Activated naive CD8-positive, alpha-beta T cell treated with anti-CD3 and anti-CD28 coated beads for 36 hours (primary cell): ENCODE measurements at regions not wholly inside any gene's neighbourhood (a gene's known extent, or its start where the extent isn't known, plus 50 kb on each side); places are given as distances from the start of the nearest gene placed in this dataset.

Source experiments
- DNase-seq: peaks from one replicate; pipeline ENCODE4 v3.0.0; 2021
- H3K27ac Mint-ChIP-seq: one replicate; pipeline ENCODE4 v1.8.0; 2022; ENCODE audit warnings: mild to moderate bottlenecking, moderate library complexity, mixed read lengths
- H3K27me3 Mint-ChIP-seq: one replicate; pipeline ENCODE4 v1.8.0; 2022; ENCODE audit warnings: mild to moderate bottlenecking, mixed read lengths
- H3K36me3 Mint-ChIP-seq: one replicate; pipeline ENCODE4 v1.8.0; 2021; ENCODE audit warnings: mild to moderate bottlenecking, mixed read lengths
- H3K4me1 Mint-ChIP-seq: one replicate; pipeline ENCODE4 v1.8.0; 2021; ENCODE audit warnings: mixed read lengths
- H3K4me3 Mint-ChIP-seq: one replicate; pipeline ENCODE4 v1.8.0; 2022; ENCODE audit warnings: mild to moderate bottlenecking, moderate library complexity, mixed read lengths
- H3K9me3 Mint-ChIP-seq: one replicate; pipeline ENCODE4 v1.8.0; 2022; ENCODE audit warnings: mixed read lengths

GRCh38 chr1:10848109-10848684 is 51.8 kb upstream of the CASZ1 start:
- Mint-ChIP-seq H3K27ac (no peak overlapping the region), H3K4me3 (no peak overlapping the region), H3K4me1 (no peaks in the 10 kb centered on the region), H3K27me3 (peaks cover 4% of the 10 kb centered on the region), H3K36me3 (no peaks in the 10 kb centered on the region), H3K9me3 (peaks cover 5% of the 10 kb centered on the region)
- DNase-seq = no peak

GRCh38 chr1:10850026-10850425 is 53.6 kb upstream of the CASZ1 start:
- Mint-ChIP-seq H3K4me1 (no peaks in the 10 kb centered on the region), H3K27ac (no peak overlapping the region), H3K27me3 (no peaks in the 10 kb centered on the region)

GRCh38 chr1:10851024-10852013 is 54.9 kb upstream of the CASZ1 start:
- no peaks in the 10 kb centered on the region for H3K4me1 Mint-ChIP-seq

More at GRCh38 chr1:10850026-10850425, 53.6 kb upstream of the CASZ1 start:
- DNase-seq = no peak
- Mint-ChIP-seq H3K4me3 (no peak overlapping the region), H3K9me3 (no peaks in the 10 kb centered on the region), H3K36me3 (no peaks in the 10 kb centered on the region)

DNA sequence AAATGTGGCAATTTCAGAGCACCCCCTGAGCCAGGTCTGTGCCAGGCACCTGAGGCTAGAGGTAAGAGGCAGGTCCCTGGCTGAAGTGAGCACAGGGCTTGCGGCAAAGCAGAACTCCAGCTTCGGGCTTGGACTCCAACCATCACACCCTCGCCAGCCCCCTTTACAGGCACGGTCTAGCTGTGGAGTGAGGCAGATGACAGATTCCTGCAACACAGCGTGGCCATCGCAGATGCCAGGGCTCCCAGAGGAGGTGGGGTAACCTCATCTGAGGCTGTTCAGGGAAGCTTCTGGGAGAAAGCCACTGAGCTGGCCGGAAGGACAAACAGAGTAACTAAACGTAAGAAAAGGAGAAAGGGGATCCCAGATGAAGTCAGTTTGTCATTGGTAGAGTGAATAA is 55.6 kb upstream of the CASZ1 start:
- no peaks in the 10 kb centered on the region for H3K27me3 Mint-ChIP-seq
- H3K27ac Mint-ChIP-seq = no peak overlapping the region
- no peaks in the 10 kb centered on the region for H3K36me3 Mint-ChIP-seq
- H3K4me1 Mint-ChIP-seq = no peaks in the 10 kb centered on the region
- no peaks in the 10 kb centered on the region for H3K9me3 Mint-ChIP-seq
- DNase-seq = no peak
- H3K4me3 Mint-ChIP-seq = no peak overlapping the region

More at GRCh38 chr1:10851024-10852013, 54.9 kb upstream of the CASZ1 start:
- Mint-ChIP-seq H3K27me3 (no peaks in the 10 kb centered on the region), H3K4me3 (no peak overlapping the region), H3K9me3 (no peaks in the 10 kb centered on the region), H3K36me3 (no peaks in the 10 kb centered on the region), H3K27ac (no peak overlapping the region)
- no peak for DNase-seq

GRCh38 chr1:10852486-10852885 is 56.0 kb upstream of the CASZ1 start:
- no peaks in the 10 kb centered on the region for H3K27me3 Mint-ChIP-seq
- H3K9me3 Mint-ChIP-seq = no peaks in the 10 kb centered on the region
- no peak for DNase-seq
- H3K27ac Mint-ChIP-seq = no peak overlapping the region
- no peak overlapping the region for H3K4me3 Mint-ChIP-seq
- no peaks in the 10 kb centered on the region for H3K36me3 Mint-ChIP-seq
- H3K4me1 Mint-ChIP-seq = no peaks in the 10 kb centered on the region

- no peaks in the 10 kb centered on the region for H3K4me1 Mint-ChIP-seq
- H3K9me3 Mint-ChIP-seq = no peaks in the 10 kb centered on the region
- H3K27ac Mint-ChIP-seq = no peak overlapping the region
- H3K4me3 Mint-ChIP-seq = no peak overlapping the region
- H3K36me3 Mint-ChIP-seq = no peaks in the 10 kb centered on the region
- H3K27me3 Mint-ChIP-seq = no peaks in the 10 kb centered on the region
- DNase-seq = no peak
Measured at GRCh38 chr1:10852998-10853520, 56.6 kb upstream of the CASZ1 start.

DNA sequence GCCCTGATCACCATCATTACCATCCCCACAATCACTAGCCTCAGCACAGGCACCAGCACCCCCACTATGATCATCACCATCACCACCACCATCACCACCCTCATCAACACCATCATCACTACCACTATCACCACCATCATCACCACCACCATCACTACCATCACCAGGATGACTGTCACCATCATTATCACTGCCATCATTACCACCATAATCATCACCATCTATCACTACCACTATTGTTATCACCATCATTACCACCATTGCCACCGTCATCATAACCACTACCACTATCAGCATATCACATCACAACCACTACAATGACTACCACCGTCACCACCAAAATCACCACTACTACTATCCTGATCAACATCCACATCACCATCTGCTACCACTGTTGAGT is 57.3 kb upstream of the CASZ1 start:
- DNase-seq = no peak
- Mint-ChIP-seq H3K4me3 (no peak overlapping the region), H3K27ac (no peak overlapping the region), H3K36me3 (no peaks in the 10 kb centered on the region), H3K9me3 (no peaks in the 10 kb centered on the region), H3K27me3 (no peaks in the 10 kb centered on the region), H3K4me1 (no peaks in the 10 kb centered on the region)

- Mint-ChIP-seq H3K4me3 (no peak overlapping the region), H3K27me3 (no peaks in the 10 kb centered on the region), H3K4me1 (no peaks in the 10 kb centered on the region), H3K27ac (no peak overlapping the region), H3K9me3 (no peaks in the 10 kb centered on the region), H3K36me3 (no peaks in the 10 kb centered on the region)
- DNase-seq = no peak
Measured at GRCh38 chr1:10854856-10855459, 58.5 kb upstream of the CASZ1 start.

DNA sequence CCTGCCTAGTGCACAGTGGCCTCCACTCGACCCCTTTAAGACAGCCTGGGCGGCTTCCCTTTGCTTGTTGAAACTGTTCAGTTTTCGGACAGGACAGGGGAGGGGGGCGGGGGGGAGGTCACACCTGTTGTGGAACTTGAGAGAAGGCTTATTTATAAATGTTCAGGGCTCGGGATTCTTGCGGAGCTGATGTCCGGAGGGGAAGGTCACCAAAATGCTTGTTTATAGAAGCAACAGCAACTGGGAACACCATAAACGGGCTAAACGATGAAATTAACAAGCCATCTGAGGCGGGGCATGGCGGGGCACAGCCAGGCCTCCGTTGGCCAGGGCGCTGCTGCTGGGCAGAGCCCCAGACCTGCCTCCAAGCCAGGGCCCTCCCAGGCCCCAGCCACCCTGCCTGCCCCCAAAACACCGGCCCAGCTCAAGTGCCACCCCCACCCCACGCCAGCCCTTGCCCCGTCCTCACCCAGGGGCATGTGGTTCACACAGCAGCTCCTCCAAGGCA is 59.8 kb upstream of the CASZ1 start:
- no peaks in the 10 kb centered on the region for H3K4me1 Mint-ChIP-seq
- H3K27me3 Mint-ChIP-seq = no peaks in the 10 kb centered on the region
- no peaks in the 10 kb centered on the region for H3K9me3 Mint-ChIP-seq
- no peak overlapping the region for H3K4me3 Mint-ChIP-seq
- no peak for DNase-seq
- H3K27ac Mint-ChIP-seq = no peak overlapping the region
- no peaks in the 10 kb centered on the region for H3K36me3 Mint-ChIP-seq

GRCh38 chr1:10856863-10857598 is 60.6 kb upstream of the CASZ1 start:
- Mint-ChIP-seq H3K27ac (no peak overlapping the region), H3K36me3 (no peaks in the 10 kb centered on the region), H3K4me1 (no peaks in the 10 kb centered on the region), H3K9me3 (no peaks in the 10 kb centered on the region), H3K4me3 (no peak overlapping the region), H3K27me3 (no peaks in the 10 kb centered on the region)
- no peak for DNase-seq

DNA sequence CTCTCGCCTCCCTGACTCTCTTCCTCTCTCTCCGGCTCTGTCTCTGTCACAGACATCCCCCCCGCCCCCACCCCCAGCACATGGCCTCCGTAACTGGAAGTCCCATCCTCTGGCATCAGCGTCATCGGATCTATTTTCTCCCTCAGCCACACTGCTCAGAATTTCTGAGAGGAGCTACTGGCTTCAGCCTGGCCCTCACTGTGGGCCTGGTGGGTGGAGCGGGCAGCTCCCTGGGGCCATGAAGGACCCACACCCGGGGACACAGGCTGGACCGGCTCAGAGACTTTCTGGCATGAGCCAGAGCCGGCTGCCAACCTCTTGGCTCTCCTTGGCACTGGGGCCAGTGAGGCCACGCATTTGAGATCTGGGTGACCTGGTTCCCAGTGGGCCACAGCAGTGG is 61.2 kb upstream of the CASZ1 start:
- no peak overlapping the region for H3K4me3 Mint-ChIP-seq
- H3K4me1 Mint-ChIP-seq = no peaks in the 10 kb centered on the region
- H3K9me3 Mint-ChIP-seq = no peaks in the 10 kb centered on the region

DNA sequence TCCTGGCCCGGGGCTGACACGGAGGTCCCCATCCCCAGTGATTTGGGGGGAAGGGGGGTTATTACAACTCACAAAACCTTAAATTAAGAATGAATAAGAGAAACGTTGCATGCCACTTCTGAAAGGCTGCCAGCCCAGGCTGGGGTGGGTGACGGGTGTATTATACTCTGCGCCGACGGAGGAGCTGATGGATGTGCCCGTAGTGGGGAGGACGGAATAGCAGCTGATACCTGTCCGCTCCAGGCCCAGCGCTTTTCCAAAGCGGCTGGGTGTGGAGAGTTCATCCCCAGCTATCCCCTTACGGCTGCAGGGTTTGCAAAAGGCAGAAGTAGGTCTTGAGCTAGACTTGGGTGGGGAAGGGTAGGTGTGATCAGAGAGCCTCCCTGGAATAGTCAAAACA is 63.8 kb upstream of the CASZ1 start:
- no peaks in the 10 kb centered on the region for H3K36me3 Mint-ChIP-seq
- H3K9me3 Mint-ChIP-seq = no peaks in the 10 kb centered on the region
- no peak overlapping the region for H3K4me3 Mint-ChIP-seq
- H3K27me3 Mint-ChIP-seq = peaks cover 17% of the 10 kb centered on the region
- DNase-seq = no peak
- no peaks in the 10 kb centered on the region for H3K4me1 Mint-ChIP-seq
- no peak overlapping the region for H3K27ac Mint-ChIP-seq

More for the DNA sequence above, 61.2 kb upstream of the CASZ1 start:
- DNase-seq = no peak
- no peaks in the 10 kb centered on the region for H3K36me3 Mint-ChIP-seq
- no peaks in the 10 kb centered on the region for H3K27me3 Mint-ChIP-seq
- H3K27ac Mint-ChIP-seq = no peak overlapping the region

DNA sequence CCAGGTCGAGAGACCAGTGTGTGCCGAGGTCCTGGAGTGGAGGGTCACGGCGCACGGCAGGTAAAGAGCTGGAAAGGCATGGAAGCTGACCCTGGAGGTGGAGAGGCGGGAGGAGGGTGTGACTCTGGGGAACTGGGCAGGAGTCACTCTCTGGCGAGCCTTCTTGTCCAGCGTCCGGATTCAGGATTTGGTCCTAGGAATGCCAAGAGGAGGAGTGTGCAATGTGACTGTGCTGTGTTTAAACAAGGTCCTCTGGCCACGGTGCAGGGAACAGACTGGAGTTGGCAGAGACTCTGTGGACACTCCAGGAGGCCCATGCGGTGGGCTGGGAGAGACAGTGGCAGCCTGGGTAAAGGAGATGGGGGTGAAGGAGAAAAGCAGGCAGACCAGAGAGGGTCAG is 64.2 kb upstream of the CASZ1 start:
- no peak for DNase-seq
- no peak overlapping the region for H3K4me3 Mint-ChIP-seq
- peaks cover 21% of the 10 kb centered on the region for H3K27me3 Mint-ChIP-seq
- no peak overlapping the region for H3K27ac Mint-ChIP-seq
- H3K36me3 Mint-ChIP-seq = no peaks in the 10 kb centered on the region
- no peaks in the 10 kb centered on the region for H3K9me3 Mint-ChIP-seq
- H3K4me1 Mint-ChIP-seq = no peaks in the 10 kb centered on the region

GRCh38 chr1:10861822-10862221 is 65.4 kb upstream of the CASZ1 start:
- Mint-ChIP-seq H3K27me3 (peaks cover 31% of the 10 kb centered on the region), H3K27ac (no peak overlapping the region), H3K9me3 (no peaks in the 10 kb centered on the region), H3K4me3 (no peak overlapping the region), H3K36me3 (no peaks in the 10 kb centered on the region), H3K4me1 (peaks cover 4% of the 10 kb centered on the region)
- DNase-seq = no peak
